ENCODE measurements at regions not wholly inside any gene's neighbourhood (a gene's known extent, or its start where the extent isn't known, plus 50 kb on each side); places are given as distances from the start of the nearest gene placed in this dataset.

DNA sequence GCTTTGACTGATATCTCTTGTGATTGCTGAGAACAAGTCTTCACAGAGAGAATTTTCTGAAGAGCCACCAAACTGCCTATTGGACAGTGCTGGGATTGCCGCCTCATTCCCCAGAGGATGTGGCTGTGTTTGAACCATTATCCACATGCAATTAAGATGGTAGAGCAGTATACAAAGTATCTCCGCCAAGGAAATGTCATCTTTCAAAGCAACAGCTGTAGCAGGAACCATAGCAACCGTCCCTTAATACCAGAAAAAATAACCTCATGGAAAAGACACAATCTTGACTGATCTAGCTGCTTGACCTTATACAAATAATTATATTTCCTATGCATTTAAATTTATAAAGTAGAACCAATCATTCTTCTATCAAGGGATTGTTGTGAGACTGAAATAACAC is 772.6 kb upstream of the FAM98A start:
- WGBS, 2 donors: 70 to 83% methylated on average over 3 of the region's 3 CpGs
- H3K4me1 ChIP-seq (ENCODE audit: control insufficient read depth in 2 of 2, insufficient read depth in 2 of 2, low read length in 1 of 2): no peaks in the 10 kb centered on the region
- H3K27ac ChIP-seq (ENCODE audit: low read depth in 2 of 2, low read length in 1 of 2): no peak overlapping the region
- H3K36me3 ChIP-seq (ENCODE audit: control insufficient read depth in 2 of 2, insufficient read depth in 2 of 2, low read length in 1 of 2): no peaks in the 10 kb centered on the region
- H3K4me3 ChIP-seq (ENCODE audit: low read depth in 1 of 2, low read length in 2 of 2): no peak overlapping the region
- no peaks in the 10 kb centered on the region for H3K9me3 ChIP-seq (ENCODE audit: control insufficient read depth in 2 of 2, insufficient read depth in 1 of 2, low read depth in 1 of 2, low read length in 1 of 2)
- H3K27me3 ChIP-seq (ENCODE audit: control insufficient read depth in 1 of 2, insufficient read depth in 2 of 2, low read length in 2 of 2): no peaks in the 10 kb centered on the region

DNA sequence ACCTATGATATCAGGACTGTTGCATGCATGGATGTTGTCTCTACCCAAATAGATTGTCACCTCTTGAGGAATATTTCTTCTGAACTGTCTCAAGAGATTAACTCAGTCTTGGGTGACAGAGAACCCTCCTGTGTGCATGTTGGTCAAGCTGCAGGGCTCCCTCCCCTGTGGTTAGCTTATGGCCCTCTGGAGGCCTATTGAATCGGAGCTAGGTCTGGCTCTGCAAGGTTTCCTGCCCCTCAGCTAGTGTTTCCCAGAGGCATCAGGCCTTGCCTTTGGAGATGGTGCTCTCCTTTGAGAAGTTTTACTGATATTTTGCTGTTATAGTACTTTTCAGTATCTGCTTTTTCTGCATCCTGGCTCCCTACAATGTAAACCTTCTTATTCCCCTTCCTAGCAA is 769.2 kb upstream of the FAM98A start:
- no peaks in the 10 kb centered on the region for H3K36me3 ChIP-seq (ENCODE audit: control insufficient read depth in 2 of 2, insufficient read depth in 2 of 2, low read length in 1 of 2)
- H3K27me3 ChIP-seq (ENCODE audit: control insufficient read depth in 1 of 2, insufficient read depth in 2 of 2, low read length in 2 of 2): no peaks in the 10 kb centered on the region
- no peak overlapping the region for H3K27ac ChIP-seq (ENCODE audit: low read depth in 2 of 2, low read length in 1 of 2)
- H3K4me3 ChIP-seq (ENCODE audit: low read depth in 1 of 2, low read length in 2 of 2): no peak overlapping the region
- 54 to 86% methylated on average over 1 of the region's 1 CpG for WGBS, 2 donors
- H3K9me3 ChIP-seq (ENCODE audit: control insufficient read depth in 2 of 2, insufficient read depth in 1 of 2, low read depth in 1 of 2, low read length in 1 of 2): no peaks in the 10 kb centered on the region
- no peaks in the 10 kb centered on the region for H3K4me1 ChIP-seq (ENCODE audit: control insufficient read depth in 2 of 2, insufficient read depth in 2 of 2, low read length in 1 of 2)

DNA sequence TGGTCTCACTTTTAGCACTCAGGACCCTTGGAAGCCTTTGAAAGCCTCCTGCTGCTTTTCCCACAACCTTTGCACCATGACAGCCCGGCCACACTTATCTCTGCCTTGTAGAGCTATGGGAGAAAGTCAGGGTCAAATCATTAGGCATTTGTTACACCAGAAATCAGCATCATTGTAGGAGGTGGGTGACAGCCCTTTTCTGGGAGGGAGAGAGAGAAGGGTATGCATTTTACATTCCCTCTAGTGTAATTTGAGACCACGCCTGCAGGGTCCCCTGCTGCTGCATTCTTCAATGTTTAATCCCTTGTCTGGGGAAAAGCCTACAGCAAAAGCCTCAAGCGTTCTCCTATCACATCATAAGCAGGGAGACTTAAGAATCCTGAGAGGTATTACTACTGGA is 766.8 kb upstream of the FAM98A start:
- 33 to 42% methylated on average over 3 of the region's 3 CpGs for WGBS, 2 donors
- no peaks in the 10 kb centered on the region for H3K4me1 ChIP-seq (ENCODE audit: control insufficient read depth in 2 of 2, insufficient read depth in 2 of 2, low read length in 1 of 2)
- H3K36me3 ChIP-seq (ENCODE audit: control insufficient read depth in 2 of 2, insufficient read depth in 2 of 2, low read length in 1 of 2): no peaks in the 10 kb centered on the region
- H3K9me3 ChIP-seq (ENCODE audit: control insufficient read depth in 2 of 2, insufficient read depth in 1 of 2, low read depth in 1 of 2, low read length in 1 of 2): no peaks in the 10 kb centered on the region
- H3K4me3 ChIP-seq (ENCODE audit: low read depth in 1 of 2, low read length in 2 of 2): no peak overlapping the region
- H3K27ac ChIP-seq (ENCODE audit: low read depth in 2 of 2, low read length in 1 of 2): no peak overlapping the region
- H3K27me3 ChIP-seq (ENCODE audit: control insufficient read depth in 1 of 2, insufficient read depth in 2 of 2, low read length in 2 of 2): no peaks in the 10 kb centered on the region

DNA sequence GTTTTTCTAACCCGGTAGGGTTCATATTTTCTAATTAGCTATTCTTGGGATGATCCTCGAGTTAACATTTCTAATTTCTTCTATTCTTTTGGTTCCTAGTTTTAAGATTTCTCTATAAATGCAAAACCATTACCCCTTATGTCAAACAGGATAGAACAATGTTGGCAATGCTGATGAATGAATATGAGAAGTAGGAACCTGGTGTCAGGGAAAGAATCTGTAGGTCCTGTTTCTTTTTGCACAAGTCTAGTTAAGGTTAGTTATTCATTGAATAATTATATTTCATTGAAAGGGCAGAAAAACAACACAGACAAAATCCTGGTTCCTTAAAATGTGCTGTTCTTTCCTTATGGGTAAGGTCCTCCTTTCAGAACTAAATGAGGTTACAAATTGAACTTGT is 766.4 kb upstream of the FAM98A start:
- Histone ChIP-seq H3K9me3 (ENCODE audit: control insufficient read depth in 2 of 2, insufficient read depth in 1 of 2, low read depth in 1 of 2, low read length in 1 of 2) (no peaks in the 10 kb centered on the region), H3K27ac (ENCODE audit: low read depth in 2 of 2, low read length in 1 of 2) (no peak overlapping the region), H3K27me3 (ENCODE audit: control insufficient read depth in 1 of 2, insufficient read depth in 2 of 2, low read length in 2 of 2) (no peaks in the 10 kb centered on the region), H3K4me1 (ENCODE audit: control insufficient read depth in 2 of 2, insufficient read depth in 2 of 2, low read length in 1 of 2) (no peaks in the 10 kb centered on the region), H3K36me3 (ENCODE audit: control insufficient read depth in 2 of 2, insufficient read depth in 2 of 2, low read length in 1 of 2) (no peaks in the 10 kb centered on the region), H3K4me3 (ENCODE audit: low read depth in 1 of 2, low read length in 2 of 2) (no peak overlapping the region)
- 61 to 66% methylated on average over 2 of the region's 2 CpGs for WGBS, 2 donors

DNA sequence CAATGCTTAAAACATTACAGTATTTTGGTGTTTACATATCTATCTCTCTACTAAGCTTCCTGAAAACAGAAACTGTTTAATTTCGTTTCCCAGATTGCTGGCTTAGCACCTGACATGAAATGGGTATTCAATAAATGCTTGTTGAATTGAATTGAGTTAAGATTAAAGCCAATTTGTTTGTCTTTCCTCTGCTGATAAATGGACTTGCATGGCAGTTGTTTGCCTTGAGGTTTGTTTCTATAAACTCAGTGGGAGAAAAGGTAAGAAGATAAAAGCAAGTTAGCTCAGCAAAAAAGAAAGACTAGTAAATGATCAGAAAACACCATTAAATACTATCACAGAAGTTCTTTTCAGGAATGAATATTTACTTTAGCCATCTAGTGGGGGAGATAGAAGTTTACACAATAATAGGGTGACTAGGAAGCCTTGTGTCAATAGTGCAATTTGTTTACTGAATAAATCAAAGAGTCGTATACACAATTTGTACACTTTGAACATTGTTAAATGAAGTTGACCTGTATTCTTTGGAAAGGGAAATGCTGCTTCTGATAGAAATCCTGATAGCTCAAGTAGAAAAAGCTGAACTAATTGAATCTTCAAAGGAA is 754.5 kb upstream of the FAM98A start:
- no peaks in the 10 kb centered on the region for H3K36me3 ChIP-seq (ENCODE audit: control insufficient read depth in 2 of 2, insufficient read depth in 2 of 2, low read length in 1 of 2)
- no peak overlapping the region for H3K27ac ChIP-seq (ENCODE audit: low read depth in 2 of 2, low read length in 1 of 2)
- WGBS, 2 donors: 16 to 25% methylated on average over 2 of the region's 2 CpGs
- no peaks in the 10 kb centered on the region for H3K27me3 ChIP-seq (ENCODE audit: control insufficient read depth in 1 of 2, insufficient read depth in 2 of 2, low read length in 2 of 2)
- H3K9me3 ChIP-seq (ENCODE audit: control insufficient read depth in 2 of 2, insufficient read depth in 1 of 2, low read depth in 1 of 2, low read length in 1 of 2): no peaks in the 10 kb centered on the region
- H3K4me3 ChIP-seq (ENCODE audit: low read depth in 1 of 2, low read length in 2 of 2): no peak overlapping the region
- no peaks in the 10 kb centered on the region for H3K4me1 ChIP-seq (ENCODE audit: control insufficient read depth in 2 of 2, insufficient read depth in 2 of 2, low read length in 1 of 2)

DNA sequence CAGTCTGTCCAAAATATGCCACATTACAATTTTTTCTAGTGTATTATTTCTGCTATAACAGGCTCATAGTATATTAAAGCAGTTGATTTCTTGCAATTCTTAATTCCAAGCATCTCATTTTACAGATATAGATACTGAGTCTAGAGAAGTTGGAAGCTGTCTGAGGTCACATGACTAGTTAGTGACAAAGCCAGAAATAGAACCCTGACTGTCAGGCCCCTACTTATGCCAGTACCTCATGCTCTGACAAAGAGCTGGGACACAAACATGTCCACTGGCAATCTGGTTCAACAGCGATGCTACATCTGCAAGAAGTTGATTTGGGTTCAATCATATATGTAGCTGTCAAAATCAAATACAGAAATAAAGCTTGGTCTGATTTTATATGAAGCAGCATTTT is 750.4 kb upstream of the FAM98A start:
- Histone ChIP-seq H3K4me3 (ENCODE audit: low read depth in 1 of 2, low read length in 2 of 2) (no peak overlapping the region), H3K27me3 (ENCODE audit: control insufficient read depth in 1 of 2, insufficient read depth in 2 of 2, low read length in 2 of 2) (no peaks in the 10 kb centered on the region), H3K27ac (ENCODE audit: low read depth in 2 of 2, low read length in 1 of 2) (no peak overlapping the region), H3K36me3 (ENCODE audit: control insufficient read depth in 2 of 2, insufficient read depth in 2 of 2, low read length in 1 of 2) (no peaks in the 10 kb centered on the region), H3K9me3 (ENCODE audit: control insufficient read depth in 2 of 2, insufficient read depth in 1 of 2, low read depth in 1 of 2, low read length in 1 of 2) (no peaks in the 10 kb centered on the region), H3K4me1 (ENCODE audit: control insufficient read depth in 2 of 2, insufficient read depth in 2 of 2, low read length in 1 of 2) (no peaks in the 10 kb centered on the region)
- WGBS, 2 donors: 86 to 93% methylated on average over 1 of the region's 1 CpG

DNA sequence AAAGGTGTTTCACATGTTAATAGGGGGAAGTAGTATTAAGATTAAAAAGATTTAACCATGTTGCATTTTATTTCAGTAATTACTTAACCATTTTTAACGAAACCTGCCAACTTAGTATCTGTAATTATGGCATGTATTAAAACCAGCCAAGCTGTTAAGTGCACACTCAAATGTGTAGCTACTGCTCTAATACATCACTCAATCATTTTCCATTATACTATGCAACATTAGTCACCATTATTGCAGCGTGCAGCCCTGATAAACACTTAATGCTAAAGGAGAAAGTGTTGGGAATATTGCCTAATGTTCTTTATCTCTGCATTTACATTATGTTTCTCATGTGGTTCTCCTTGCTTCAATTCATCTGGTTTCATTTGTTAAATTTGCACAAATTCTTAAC is 745.9 kb upstream of the FAM98A start:
- Histone ChIP-seq H3K9me3 (ENCODE audit: control insufficient read depth in 2 of 2, insufficient read depth in 1 of 2, low read depth in 1 of 2, low read length in 1 of 2) (no peaks in the 10 kb centered on the region), H3K27me3 (ENCODE audit: control insufficient read depth in 1 of 2, insufficient read depth in 2 of 2, low read length in 2 of 2) (no peaks in the 10 kb centered on the region), H3K4me3 (ENCODE audit: low read depth in 1 of 2, low read length in 2 of 2) (no peak overlapping the region), H3K27ac (ENCODE audit: low read depth in 2 of 2, low read length in 1 of 2) (no peak overlapping the region), H3K4me1 (ENCODE audit: control insufficient read depth in 2 of 2, insufficient read depth in 2 of 2, low read length in 1 of 2) (no peaks in the 10 kb centered on the region), H3K36me3 (ENCODE audit: control insufficient read depth in 2 of 2, insufficient read depth in 2 of 2, low read length in 1 of 2) (no peaks in the 10 kb centered on the region)
- 76 to 78% methylated on average over 2 of the region's 2 CpGs for WGBS, 2 donors

DNA sequence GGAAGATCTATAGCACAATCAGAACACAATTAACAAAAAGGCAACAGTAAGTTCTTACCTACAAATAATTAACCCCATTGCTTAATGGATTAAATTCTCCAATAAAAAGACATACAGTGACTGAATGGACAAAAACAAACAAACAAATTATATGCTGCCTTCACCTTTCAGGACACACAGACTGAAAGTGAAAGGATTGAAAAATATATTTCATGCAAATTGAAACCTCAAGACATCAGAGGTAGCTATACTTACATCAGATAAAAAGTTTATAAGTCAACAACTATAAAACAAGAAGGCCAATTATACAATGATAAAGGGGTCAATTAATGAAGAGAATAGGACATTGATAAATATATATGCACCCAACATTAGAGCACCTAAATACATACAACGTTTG is 741.2 kb upstream of the FAM98A start:
- 55 to 69% methylated on average over 1 of the region's 1 CpG for WGBS, 2 donors
- Histone ChIP-seq H3K9me3 (ENCODE audit: control insufficient read depth in 2 of 2, insufficient read depth in 1 of 2, low read depth in 1 of 2, low read length in 1 of 2) (no peaks in the 10 kb centered on the region), H3K27ac (ENCODE audit: low read depth in 2 of 2, low read length in 1 of 2) (no peak overlapping the region), H3K36me3 (ENCODE audit: control insufficient read depth in 2 of 2, insufficient read depth in 2 of 2, low read length in 1 of 2) (no peaks in the 10 kb centered on the region), H3K27me3 (ENCODE audit: control insufficient read depth in 1 of 2, insufficient read depth in 2 of 2, low read length in 2 of 2) (no peaks in the 10 kb centered on the region), H3K4me3 (ENCODE audit: low read depth in 1 of 2, low read length in 2 of 2) (no peak overlapping the region), H3K4me1 (ENCODE audit: control insufficient read depth in 2 of 2, insufficient read depth in 2 of 2, low read length in 1 of 2) (no peaks in the 10 kb centered on the region)

DNA sequence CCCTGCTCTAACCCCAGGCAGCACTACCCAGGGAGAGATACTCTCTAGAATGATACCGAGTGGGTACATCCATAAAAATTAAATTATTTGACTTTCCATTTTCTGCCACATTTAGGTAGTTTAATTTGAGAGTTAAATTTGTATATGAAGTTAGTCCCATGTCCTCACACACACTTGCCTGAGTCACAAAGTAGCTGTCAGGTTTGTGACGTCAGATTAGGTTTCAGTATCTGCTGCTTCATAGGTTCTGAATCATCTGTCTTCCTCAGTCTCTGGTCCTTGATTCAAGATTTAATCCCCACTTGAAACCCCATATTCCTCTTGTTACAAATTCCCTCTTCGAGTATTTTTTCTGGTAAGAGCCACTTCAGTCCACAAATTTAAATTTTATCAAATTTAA is 738.6 kb upstream of the FAM98A start:
- Histone ChIP-seq H3K4me3 (ENCODE audit: low read depth in 1 of 2, low read length in 2 of 2) (no peak overlapping the region), H3K4me1 (ENCODE audit: control insufficient read depth in 2 of 2, insufficient read depth in 2 of 2, low read length in 1 of 2) (no peaks in the 10 kb centered on the region), H3K9me3 (ENCODE audit: control insufficient read depth in 2 of 2, insufficient read depth in 1 of 2, low read depth in 1 of 2, low read length in 1 of 2) (no peaks in the 10 kb centered on the region), H3K27me3 (ENCODE audit: control insufficient read depth in 1 of 2, insufficient read depth in 2 of 2, low read length in 2 of 2) (no peaks in the 10 kb centered on the region), H3K36me3 (ENCODE audit: control insufficient read depth in 2 of 2, insufficient read depth in 2 of 2, low read length in 1 of 2) (no peaks in the 10 kb centered on the region), H3K27ac (ENCODE audit: low read depth in 2 of 2, low read length in 1 of 2) (no peak overlapping the region)
- WGBS, 2 donors: 90 to 91% methylated on average over 3 of the region's 3 CpGs

DNA sequence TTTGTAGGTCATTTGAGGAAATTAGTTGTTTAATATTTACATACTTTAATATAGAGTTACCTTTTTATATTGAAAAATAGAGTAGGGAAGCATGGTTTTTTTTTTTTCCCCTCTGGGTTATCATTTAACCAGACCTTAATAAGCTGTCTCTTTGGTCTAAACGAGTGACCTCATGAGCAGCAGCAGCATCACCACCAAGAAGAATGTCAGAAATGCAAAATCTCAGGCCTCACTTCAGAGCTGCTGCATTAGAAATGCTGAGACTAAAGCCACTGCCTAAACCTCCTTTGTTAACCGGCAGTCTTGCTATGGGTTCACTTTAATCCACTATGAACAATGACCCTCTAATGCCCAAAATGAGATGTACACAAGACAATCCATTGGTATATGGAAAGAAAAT is 733.7 kb upstream of the FAM98A start:
- Histone ChIP-seq H3K4me3 (ENCODE audit: low read depth in 1 of 2, low read length in 2 of 2) (no peak overlapping the region), H3K36me3 (ENCODE audit: control insufficient read depth in 2 of 2, insufficient read depth in 2 of 2, low read length in 1 of 2) (no peaks in the 10 kb centered on the region), H3K27ac (ENCODE audit: low read depth in 2 of 2, low read length in 1 of 2) (no peak overlapping the region), H3K9me3 (ENCODE audit: control insufficient read depth in 2 of 2, insufficient read depth in 1 of 2, low read depth in 1 of 2, low read length in 1 of 2) (no peaks in the 10 kb centered on the region), H3K4me1 (ENCODE audit: control insufficient read depth in 2 of 2, insufficient read depth in 2 of 2, low read length in 1 of 2) (no peaks in the 10 kb centered on the region), H3K27me3 (ENCODE audit: control insufficient read depth in 1 of 2, insufficient read depth in 2 of 2, low read length in 2 of 2) (no peaks in the 10 kb centered on the region)
- 62 to 65% methylated on average over 2 of the region's 2 CpGs for WGBS, 2 donors
